ENCODE measurements at regions not wholly inside any gene's neighbourhood (a gene's known extent, or its start where the extent isn't known, plus 50 kb on each side); places are given as distances from the start of the nearest gene placed in this dataset.

- Histone ChIP-seq H3K27me3 (ENCODE audit: control insufficient read depth in 1 of 2, insufficient read depth in 2 of 2, low read length in 2 of 2) (peaks cover 0 to 37% of the 10 kb centered on the region in 2 experiments; a peak in 3 of 5 replicates), H2AFZ (ENCODE audit: low read length) (no peak overlapping the region), H3K9me3 (ENCODE audit: low read length) (no peaks in the 10 kb centered on the region), H4K20me1 (ENCODE audit: insufficient read depth, low read length) (no peaks in the 10 kb centered on the region), H3K36me3 (replicated peaks in 1 of 2; ENCODE audit: control insufficient read depth in 1 of 2, insufficient read depth in 2 of 2, low read length in 2 of 2) (no peaks in the 10 kb centered on the region), H3K27ac (ENCODE audit: extremely low read length, insufficient read depth, low read length) (no peak overlapping the region), H3K4me1 (ENCODE audit: insufficient read depth, low read length) (no peaks in the 10 kb centered on the region), H3K4me3 (replicated peaks in 1 of 3; ENCODE audit: insufficient read depth in 1 of 3, low read depth in 2 of 3, low read length in 3 of 3) (no peak overlapping the region), H3K4me2 (ENCODE audit: low read depth, low read length) (no peak overlapping the region), H3K9ac (ENCODE audit: insufficient read depth, low read depth, low read length) (no peak overlapping the region), H3K79me2 (ENCODE audit: insufficient read depth, low read length) (no peaks in the 10 kb centered on the region)
- ATAC-seq (no peak), DNase-seq (ENCODE audit: low spot score) (no peak), FAIRE-seq (no peak)
- intact Hi-C loops (cut with micrococcal nuclease; ENCODE audit: unreplicated experiment) (no loop called here), in situ Hi-C loops (cut with HindIII; ENCODE audit: extremely low pct_ligation_motif_present, low pct_unique_long_range_greater_than_20kb) (no loop called here)
- TF ChIP-seq ZNF451 (CRISPR knock-in tag; IDR thresholded peaks at IDR 0.05), result no peak
- TF ChIP-seq ZNF335 (CRISPR knock-in tag; IDR thresholded peaks at IDR 0.05), result no peak
- no peak for TF ChIP-seq AHR (CRISPR knock-in tag; IDR thresholded peaks at IDR 0.05)
- TF ChIP-seq MLXIP (CRISPR knock-in tag; IDR thresholded peaks at IDR 0.05; ENCODE audit: borderline replicate concordance), result no peak
- no peak for TF ChIP-seq ZNF558 (CRISPR knock-in tag; IDR thresholded peaks at IDR 0.05; ENCODE audit: borderline replicate concordance)
- TF ChIP-seq HES4 (CRISPR knock-in tag; IDR thresholded peaks at IDR 0.05; ENCODE audit: borderline replicate concordance), result no peak
- no peak for TF ChIP-seq KAT7 (CRISPR knock-in tag; IDR thresholded peaks at IDR 0.05; ENCODE audit: borderline replicate concordance)
- TF ChIP-seq HDAC6 (IDR thresholded peaks at IDR 0.05; ENCODE audit: low read depth, low read length), result no peak
- TF ChIP-seq ZNF816 (CRISPR knock-in tag; IDR thresholded peaks at IDR 0.05; ENCODE audit: borderline replicate concordance), result no peak
- no peak for TF ChIP-seq ARNT2 (CRISPR knock-in tag; IDR thresholded peaks at IDR 0.05; ENCODE audit: low read depth)
- TF ChIP-seq ZNF766 (CRISPR knock-in tag; IDR thresholded peaks at IDR 0.05; ENCODE audit: borderline replicate concordance), result no peak
- TF ChIP-seq ZNF24 (IDR thresholded peaks at IDR 0.05), result no peak
- no peak for TF ChIP-seq KLF11 (CRISPR knock-in tag; IDR thresholded peaks at IDR 0.05)
- TF ChIP-seq ZBTB1 (CRISPR knock-in tag; IDR thresholded peaks at IDR 0.05; ENCODE audit: borderline replicate concordance), result no peak
- no peak for TF ChIP-seq ZKSCAN1 (IDR thresholded peaks at IDR 0.05; ENCODE audit: low read length)
- no peak for TF ChIP-seq HMGXB3 (CRISPR knock-in tag; IDR thresholded peaks at IDR 0.05; ENCODE audit: borderline replicate concordance)
- ChIA-PET CTCF (ENCODE audit: low intra/inter-chr PET ratio, low total read pairs) (no interaction called here), POLR2A (no interaction called here)
- no TSS peak for BruUV-seq (replicated peaks)
- 3% methylated on average over 6 of the region's 6 CpGs for WGBS (ENCODE audit: low lambda C conversion rate)
Observed at GRCh38 chr18:78305789-78306188, 673.8 kb upstream of the SALL3 start.

All from HepG2 (cell line).